Hematopoietic multipotent progenitor cell treated with erythropoietin and hydrocortisone succinate and interleukin-3 and kit ligand, for 15 days (in vitro differentiated cells): ENCODE measurements at regions not wholly inside any gene's neighbourhood (a gene's known extent, or its start where the extent isn't known, plus 50 kb on each side); places are given as distances from the start of the nearest gene placed in this dataset.

Source experiments
- DNase-seq: peaks from one replicate; pipeline ENCODE4 v3.0.0-alpha.2; 2015; ENCODE audit warnings: low spot score

- DNase-seq, result no peak
Measured at GRCh38 chr7:47043304-47043703, 538.6 kb downstream of the TNS3 start.

- no peak for DNase-seq
Measured at GRCh38 chr7:47042669-47043068, 539.2 kb downstream of the TNS3 start.

- no peak for DNase-seq
Measured at GRCh38 chr7:47040795-47041347, 541.0 kb downstream of the TNS3 start.

GRCh38 chr7:47039904-47040303 lies 542.0 kb downstream of the TNS3 start:
- DNase-seq, result no peak

- DNase-seq, result no peak
Measured at GRCh38 chr7:47039089-47039648, 542.7 kb downstream of the TNS3 start.

- no peak for DNase-seq
Measured at GRCh38 chr7:47038621-47039020, 543.3 kb downstream of the TNS3 start.

GRCh38 chr7:47037607-47038006 lies 544.3 kb downstream of the TNS3 start:
- no peak for DNase-seq

GRCh38 chr7:47036909-47037308 lies 545.0 kb downstream of the TNS3 start:
- DNase-seq, result no peak

- DNase-seq, result no peak
Measured at GRCh38 chr7:47035522-47035921, 546.4 kb downstream of the TNS3 start.

- DNase-seq, result no peak
Measured at GRCh38 chr7:47034180-47034579, 547.7 kb downstream of the TNS3 start.

- DNase-seq, result no peak
Measured at GRCh38 chr7:47032536-47032908, 549.4 kb downstream of the TNS3 start.

GRCh38 chr7:47031786-47032535 lies 550.0 kb downstream of the TNS3 start:
- DNase-seq, result no peak

- no peak for DNase-seq
Measured at GRCh38 chr7:47028284-47028683, 553.6 kb downstream of the TNS3 start.

GRCh38 chr7:47027695-47028240 lies 554.1 kb downstream of the TNS3 start:
- no peak for DNase-seq

GRCh38 chr7:47026780-47027361 lies 555.0 kb downstream of the TNS3 start:
- no peak for DNase-seq

GRCh38 chr7:47024991-47025390 lies 556.9 kb downstream of the TNS3 start:
- no peak for DNase-seq

GRCh38 chr7:47008461-47008860 lies 573.5 kb downstream of the TNS3 start:
- no peak for DNase-seq

GRCh38 chr7:47007471-47007870 lies 574.4 kb downstream of the TNS3 start:
- DNase-seq, result no peak

GRCh38 chr7:47000561-47000960 lies 581.4 kb downstream of the TNS3 start:
- no peak for DNase-seq

- DNase-seq, result no peak
Measured at GRCh38 chr7:46999866-47000265, 582.0 kb downstream of the TNS3 start.

GRCh38 chr7:46996972-46997371 lies 584.9 kb downstream of the TNS3 start:
- no peak for DNase-seq

- no peak for DNase-seq
Measured at GRCh38 chr7:46993396-46993795, 588.5 kb downstream of the TNS3 start.

GRCh38 chr7:46990761-46991160 lies 591.1 kb downstream of the TNS3 start:
- no peak for DNase-seq
